Fibroblast of lung (primary cell): ENCODE measurements at regions not wholly inside any gene's neighbourhood (a gene's known extent, or its start where the extent isn't known, plus 50 kb on each side); places are given as distances from the start of the nearest gene placed in this dataset.

Experiments
- DNase-seq, 2 donors: peaks; one replicate each; pipeline versions ENCODE4 v3.0.0 to v3.0.0-alpha.2; 2010; ENCODE audit warnings: low read depth in 2 of 2
- H2AFZ ChIP-seq: 2 replicates; pipeline ENCODE4 v1.5.1; 2012; ENCODE audit warnings: low read length, control low read depth, inconsistent platforms
- H3K27ac ChIP-seq: 2 replicates; pipeline ENCODE4 v1.5.1; 2011; ENCODE audit warnings: low read length, control low read depth; ENCODE audit not compliant: insufficient read depth
- H3K27me3 ChIP-seq: 2 replicates; pipeline ENCODE4 v1.5.1; 2011; ENCODE audit warnings: mild to moderate bottlenecking, low read length; ENCODE audit not compliant: control insufficient read depth, insufficient read depth
- H3K36me3 ChIP-seq: 2 replicates; pipeline ENCODE4 v1.5.1; 2011; ENCODE audit warnings: low read length; ENCODE audit not compliant: control insufficient read depth, insufficient read depth
- H3K4me1 ChIP-seq: 2 replicates; pipeline ENCODE4 v1.5.1; 2011; ENCODE audit warnings: low read length; ENCODE audit not compliant: control insufficient read depth, insufficient read depth; ENCODE audit errors: extremely low read depth
- H3K4me2 ChIP-seq: 2 replicates; pipeline ENCODE4 v1.5.1; 2011; ENCODE audit warnings: low read length, control low read depth; ENCODE audit not compliant: insufficient read depth; ENCODE audit errors: extremely low read depth
- H3K4me3 ChIP-seq, 4 experiments: fragments of 200-600 bp in 1 of 4; sonication (generic) in 1 of 4; replicated peaks in 1 of 4; 2 replicates each; pipeline ENCODE4 v1.5.1; 2011 to 2016; ENCODE audit warnings: low read length in 4 of 4, low read depth in 3 of 4, mild to moderate bottlenecking in 3 of 4, control low read depth in 2 of 4, inconsistent platforms in 1 of 4, mixed read lengths in 1 of 4; ENCODE audit not compliant: insufficient read depth in 1 of 4; ENCODE audit errors: control extremely low read depth in 1 of 4
- H3K79me2 ChIP-seq: 2 replicates; pipeline ENCODE4 v1.5.1; 2012; ENCODE audit warnings: mild to moderate bottlenecking, low read length, inconsistent platforms; ENCODE audit not compliant: control insufficient read depth, insufficient read depth
- H3K9ac ChIP-seq: 2 replicates; pipeline ENCODE4 v1.5.1; 2011; ENCODE audit warnings: mild to moderate bottlenecking, low read length, control low read depth; ENCODE audit not compliant: insufficient read depth
- H3K9me3 ChIP-seq: 2 replicates; pipeline ENCODE4 v1.5.1; 2012; ENCODE audit warnings: low read depth, low read length; ENCODE audit not compliant: control insufficient read depth, insufficient read depth
- H4K20me1 ChIP-seq: 2 replicates; pipeline ENCODE4 v1.5.1; 2011; ENCODE audit warnings: low read length; ENCODE audit not compliant: control insufficient read depth, insufficient read depth; ENCODE audit errors: extremely low read depth
- CTCF ChIP-seq, 2 donors: IDR thresholded peaks in 1 of 2; conservative IDR thresholded peaks in 1 of 2; 1 replicate in 1 of 2; 2 replicates in 1 of 2; pipeline ENCODE4 v1.5.1; 2011 to 2012; ENCODE audit warnings: low read length in 2 of 2, control low read depth in 1 of 2, inconsistent platforms in 1 of 2, low read depth in 1 of 2, mild to moderate bottlenecking in 1 of 2
- EZH2 ChIP-seq: IDR thresholded peaks from 2 replicates; pipeline ENCODE4 v1.5.1; 2012; ENCODE audit warnings: low read length, control low read depth, mild to moderate bottlenecking; ENCODE audit errors: missing control alignments

- no peak overlapping the region for H3K4me2 ChIP-seq
- H3K27me3 ChIP-seq, result peaks cover 17% of the 10 kb centered on the region
- H4K20me1 ChIP-seq, result no peaks in the 10 kb centered on the region
- no peaks in the 10 kb centered on the region for H3K4me1 ChIP-seq
- no peak for DNase-seq
- no peak overlapping the region for H2AFZ ChIP-seq
- no peak overlapping the region for H3K9ac ChIP-seq
- peaks cover 2% of the 10 kb centered on the region for H3K9me3 ChIP-seq
- H3K4me3 ChIP-seq, result no peak overlapping the region
- H3K79me2 ChIP-seq, result no peaks in the 10 kb centered on the region
- no peak overlapping the region for H3K27ac ChIP-seq
- TF ChIP-seq CTCF (conservative IDR thresholded peaks at IDR 0.05 in 1 of 2, IDR thresholded peaks at IDR 0.05 in 1 of 2; ENCODE audit: low read depth in 1 of 2, low read length in 2 of 2), result no peak
- H3K36me3 ChIP-seq, result no peaks in the 10 kb centered on the region
Measured at GRCh38 chr16:86020971-86021370, 122.0 kb downstream of the IRF8 start.

GRCh38 chr16:86022381-86022960 is 123.5 kb downstream of the IRF8 start:
- Histone ChIP-seq H3K4me2 (no peak overlapping the region), H3K4me3 (no peak overlapping the region), H3K79me2 (no peaks in the 10 kb centered on the region), H3K27ac (no peak overlapping the region), H3K9me3 (peaks cover 2% of the 10 kb centered on the region), H3K4me1 (no peaks in the 10 kb centered on the region), H4K20me1 (no peaks in the 10 kb centered on the region), H3K9ac (no peak overlapping the region), H3K36me3 (no peaks in the 10 kb centered on the region), H2AFZ (no peak overlapping the region), H3K27me3 (peaks cover 17% of the 10 kb centered on the region)
- DNase-seq, result no peak
- TF ChIP-seq CTCF (conservative IDR thresholded peaks at IDR 0.05 in 1 of 2, IDR thresholded peaks at IDR 0.05 in 1 of 2; ENCODE audit: low read depth in 1 of 2, low read length in 2 of 2) (no peak), EZH2 (no peak)

DNA sequence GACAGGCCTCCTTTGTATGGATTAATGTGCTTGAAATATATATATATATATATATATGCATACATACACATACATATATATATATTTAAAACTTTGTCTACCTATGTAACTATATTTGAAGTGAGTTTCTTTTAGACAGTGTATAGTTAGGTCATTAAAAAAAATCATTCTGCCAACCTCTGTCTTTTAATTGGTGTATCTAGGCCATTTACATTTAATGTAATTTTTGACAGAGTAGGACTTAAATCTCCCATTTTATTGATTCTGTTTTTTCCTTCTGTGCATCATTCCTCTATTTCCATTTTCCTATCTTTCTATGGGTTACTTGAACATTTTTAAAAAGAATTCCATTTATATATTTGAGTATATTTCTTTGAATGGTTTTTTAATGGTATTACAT is 125.2 kb downstream of the IRF8 start:
- no peak for DNase-seq
- Histone ChIP-seq H3K27me3 (peaks cover 8% of the 10 kb centered on the region), H3K4me3 (no peak overlapping the region), H3K9ac (no peak overlapping the region), H3K4me2 (no peak overlapping the region), H3K27ac (no peak overlapping the region), H3K9me3 (peaks cover 2% of the 10 kb centered on the region), H3K4me1 (no peaks in the 10 kb centered on the region), H2AFZ (no peak overlapping the region), H4K20me1 (no peaks in the 10 kb centered on the region), H3K79me2 (no peaks in the 10 kb centered on the region), H3K36me3 (no peaks in the 10 kb centered on the region)
- TF ChIP-seq EZH2, result no peak
- TF ChIP-seq CTCF (conservative IDR thresholded peaks at IDR 0.05 in 1 of 2, IDR thresholded peaks at IDR 0.05 in 1 of 2; ENCODE audit: low read depth in 1 of 2, low read length in 2 of 2), result no peak
